MM.1S (cell line): ENCODE measurements at regions not wholly inside any gene's neighbourhood (a gene's known extent, or its start where the extent isn't known, plus 50 kb on each side); places are given as distances from the start of the nearest gene placed in this dataset.

Experiments
- CTCF ChIP-seq: fragments of 300-600 bp; sonication (generic); IDR thresholded peaks from 2 replicates; pipeline ENCODE4 v1.5.1; 2016; ENCODE audit warnings: antibody characterized with exemption, low read length, mixed read lengths
- EZH2phosphoT487 ChIP-seq: fragments of 300-600 bp; sonication (generic); IDR thresholded peaks from 2 replicates; pipeline ENCODE4 v1.6.1; 2018; ENCODE audit warnings: antibody characterized with exemption, low read length

- TF ChIP-seq CTCF: no peak
- no peak for TF ChIP-seq EZH2phosphoT487
Measured at GRCh38 chr16:79797486-79797885, 196.9 kb upstream of the MAF start.
